Sigmoid colon (tissue), 4 donors: ENCODE measurements at regions not wholly inside any gene's neighbourhood (a gene's known extent, or its start where the extent isn't known, plus 50 kb on each side); places are given as distances from the start of the nearest gene placed in this dataset.

Source experiments
- CTCF ChIP-seq, 4 experiments: fragments of 450-650 bp in 3 of 4; fragments of 200-600 bp in 1 of 4; IDR thresholded peaks; one replicate each; pipeline ENCODE4 v1.5.1; 2016 to 2019; ENCODE audit warnings: antibody characterized with exemption in 4 of 4, mild to moderate bottlenecking in 3 of 4, moderate library complexity in 2 of 4
- EP300 ChIP-seq, 4 donors: sonication (generic); formaldehyde crosslinking; IDR thresholded peaks; one replicate each; pipeline ENCODE4 v1.6.1; 2017; ENCODE audit warnings: antibody characterized with exemption in 4 of 4
- POLR2AphosphoS5 ChIP-seq, 4 donors: sonication (generic); formaldehyde crosslinking; IDR thresholded peaks; one replicate each; pipeline ENCODE4 v1.6.1; 2017; ENCODE audit warnings: antibody characterized with exemption in 4 of 4

DNA sequence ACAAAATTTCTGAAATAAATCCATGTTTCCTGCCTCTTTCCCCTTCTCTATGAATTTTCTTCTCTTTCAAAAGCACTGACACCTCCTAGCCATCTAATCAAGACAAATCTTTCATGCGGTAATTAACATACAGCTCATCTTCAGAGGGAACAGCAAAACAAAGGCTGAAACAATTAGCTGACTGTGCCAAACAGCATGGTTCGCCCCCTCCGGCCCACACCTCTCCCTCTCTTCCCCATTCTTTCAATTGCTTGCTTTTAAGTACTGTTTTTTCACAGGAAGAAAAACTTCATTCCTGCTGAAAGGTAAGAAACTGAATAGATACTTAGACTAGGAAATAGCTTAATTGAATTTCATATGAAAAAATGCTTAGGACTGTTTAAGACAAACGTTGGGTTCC is 291.1 kb upstream of the NOCT start:
- TF ChIP-seq POLR2AphosphoS5 (IDR thresholded peaks at IDR 0.05) (no peak), EP300 (IDR thresholded peaks at IDR 0.05) (no peak), CTCF (IDR thresholded peaks at IDR 0.05) (no peak)
